SK-N-MC (cell line): ENCODE measurements at regions not wholly inside any gene's neighbourhood (a gene's known extent, or its start where the extent isn't known, plus 50 kb on each side); places are given as distances from the start of the nearest gene placed in this dataset.

ENCODE experiments used
- EZH2 ChIP-seq: fragments of 200-600 bp; sonication (generic); IDR thresholded peaks from one replicate; pipeline ENCODE4 v1.6.1; 2017; ENCODE audit warnings: antibody characterized with exemption
- POLR2AphosphoS5 ChIP-seq: IDR thresholded peaks from 2 replicates; pipeline ENCODE4 v1.6.1; 2012; ENCODE audit warnings: mild to moderate bottlenecking, low read depth, low read length, borderline replicate concordance

- no peak for TF ChIP-seq EZH2
- TF ChIP-seq POLR2AphosphoS5, result no peak
Observed at GRCh38 chr3:1535361-1535760, 442.5 kb downstream of the CNTN6 start.
